ENCODE measurements at regions not wholly inside any gene's neighbourhood (a gene's known extent, or its start where the extent isn't known, plus 50 kb on each side); places are given as distances from the start of the nearest gene placed in this dataset.
"Not testable (repeated sequence)": the region's sequence is repeated elsewhere in the genome, so short reads cannot be mapped to it uniquely, and the experiment has no call there.

DNA sequence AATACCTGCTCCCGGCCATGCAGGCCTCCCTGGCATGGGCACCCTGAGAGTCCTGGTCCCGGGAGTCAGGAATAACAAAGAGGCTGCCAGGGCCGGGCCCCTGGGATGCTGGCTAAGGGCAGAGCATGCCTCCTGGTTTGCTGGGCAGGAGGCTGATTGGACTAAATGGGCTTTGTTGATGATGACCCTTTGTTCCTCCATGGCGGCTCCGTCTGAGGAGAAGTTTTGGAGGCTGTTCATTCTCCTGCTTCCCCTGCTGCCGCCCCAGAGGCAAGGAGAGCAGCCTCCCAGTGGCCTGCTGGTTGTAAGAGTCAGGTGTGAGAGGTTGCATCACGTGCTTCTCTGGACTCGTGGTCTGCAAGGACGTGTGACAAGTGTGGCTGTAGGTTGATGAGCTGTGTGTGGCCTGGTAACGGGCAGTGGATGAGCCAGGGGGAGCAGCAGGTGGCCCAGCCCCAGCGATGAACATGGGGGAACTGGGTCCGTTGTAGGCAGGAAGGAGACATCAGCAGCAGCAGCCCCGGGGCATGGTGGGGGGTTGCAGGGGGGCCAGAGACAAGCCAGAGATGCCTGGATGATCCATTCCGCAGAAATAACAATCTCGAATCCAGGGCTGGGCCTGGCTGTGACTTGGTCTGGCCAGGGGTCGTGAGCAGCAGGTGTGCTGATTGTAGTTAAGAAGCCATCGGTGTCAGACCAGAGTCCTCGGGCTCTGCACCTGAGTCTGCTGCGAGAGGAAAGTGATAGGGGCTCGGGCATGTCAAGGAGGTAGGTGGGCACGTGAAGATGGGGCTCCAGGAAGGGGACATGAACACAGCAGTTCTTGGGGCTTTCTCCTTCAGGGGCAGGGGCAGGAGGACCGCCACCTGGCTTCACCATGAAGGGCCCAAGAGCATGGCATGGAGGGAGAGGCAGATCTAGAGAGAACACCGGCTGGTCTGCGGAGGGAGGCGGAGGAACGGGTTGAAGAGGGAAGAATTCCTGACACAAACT, 101.4 kb downstream of the TNFRSF13B start:
- DNase-seq (ENCODE audit: low read depth) = no peak

DNA sequence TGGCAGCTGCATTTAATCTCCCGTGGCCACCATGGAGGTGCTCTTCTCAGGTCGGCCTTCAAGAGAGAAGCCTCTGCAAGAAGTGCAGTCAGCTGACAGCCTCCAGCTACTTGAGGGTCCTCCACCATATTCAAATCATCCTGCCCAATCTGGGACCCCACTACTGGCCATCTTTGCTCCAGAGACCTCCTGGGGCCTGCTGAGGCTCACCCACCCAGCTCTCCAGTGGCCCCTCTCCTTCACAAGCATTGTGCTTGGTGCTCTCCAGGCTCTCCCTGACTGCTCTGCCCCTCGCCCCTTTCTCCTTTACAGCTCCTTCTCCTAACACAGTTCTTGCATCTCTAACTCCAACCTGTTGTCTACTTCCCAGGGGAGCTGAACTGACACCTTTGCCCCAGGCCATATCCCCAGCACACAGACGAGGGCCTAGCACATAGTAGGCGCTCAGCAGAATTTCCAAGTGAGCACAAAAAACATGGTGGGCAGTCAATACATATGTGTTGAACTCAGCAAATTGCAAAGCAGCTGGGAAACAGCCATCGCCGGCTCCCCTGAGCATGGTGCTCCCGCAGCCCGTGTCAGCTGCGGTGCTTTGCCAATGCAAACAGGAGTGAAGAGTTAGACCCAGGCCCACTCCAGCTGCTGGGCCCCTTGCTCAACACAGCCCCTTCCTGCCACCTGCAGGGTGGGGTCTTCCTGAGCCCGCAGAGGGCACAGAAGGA, 102.2 kb downstream of the TNFRSF13B start:
- DNase-seq (ENCODE audit: low read depth) = not testable (repeated sequence)

DNA sequence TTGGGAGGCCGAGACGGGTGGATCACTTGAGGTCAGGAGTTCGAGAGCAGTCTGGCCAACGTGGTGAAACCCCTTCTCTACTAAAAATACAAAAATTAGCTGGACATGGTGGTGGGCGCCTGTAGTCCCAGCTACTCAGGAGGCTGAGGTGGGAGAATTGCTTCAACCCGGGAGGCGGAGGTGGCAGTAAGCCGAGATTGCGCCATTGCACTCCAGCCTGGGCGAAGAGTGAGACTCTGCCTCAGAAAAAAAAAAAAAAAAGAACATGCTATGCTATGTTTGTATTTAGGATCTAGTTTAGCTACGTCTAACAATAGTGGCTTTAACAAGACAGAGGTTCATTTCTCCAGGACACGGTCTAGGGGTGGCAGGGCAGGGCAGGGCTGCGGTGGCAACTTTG, 103.3 kb downstream of the TNFRSF13B start:
- not testable (repeated sequence) for DNase-seq (ENCODE audit: low read depth)

DNA sequence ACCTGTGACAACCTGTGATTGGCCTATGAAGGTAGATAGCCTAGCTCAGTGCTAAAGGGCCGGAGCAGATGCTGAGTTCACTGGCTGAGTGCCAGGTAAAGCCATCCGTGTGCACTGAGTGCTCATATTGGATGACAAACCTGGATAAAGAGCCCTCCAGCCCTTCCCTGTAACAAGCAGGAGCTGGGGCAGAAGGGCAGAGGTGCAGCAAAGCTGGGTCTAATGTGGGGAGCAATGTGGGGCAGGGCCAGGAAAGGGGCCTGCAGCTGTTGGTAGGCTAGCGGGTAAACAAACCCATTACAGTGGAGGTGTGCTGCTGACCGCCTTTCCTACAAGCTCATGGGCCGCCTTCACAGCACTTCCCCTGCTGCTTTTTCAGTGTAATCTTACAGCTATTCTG, 104.4 kb downstream of the TNFRSF13B start:
- not testable (repeated sequence) for DNase-seq (ENCODE audit: low read depth)

GRCh38 chr17:16866841-16867240, 105.1 kb downstream of the TNFRSF13B start:
- not testable (repeated sequence) for DNase-seq (ENCODE audit: low read depth)

GRCh38 chr17:16866436-16866835, 105.5 kb downstream of the TNFRSF13B start:
- no peak for DNase-seq (ENCODE audit: low read depth)

DNA sequence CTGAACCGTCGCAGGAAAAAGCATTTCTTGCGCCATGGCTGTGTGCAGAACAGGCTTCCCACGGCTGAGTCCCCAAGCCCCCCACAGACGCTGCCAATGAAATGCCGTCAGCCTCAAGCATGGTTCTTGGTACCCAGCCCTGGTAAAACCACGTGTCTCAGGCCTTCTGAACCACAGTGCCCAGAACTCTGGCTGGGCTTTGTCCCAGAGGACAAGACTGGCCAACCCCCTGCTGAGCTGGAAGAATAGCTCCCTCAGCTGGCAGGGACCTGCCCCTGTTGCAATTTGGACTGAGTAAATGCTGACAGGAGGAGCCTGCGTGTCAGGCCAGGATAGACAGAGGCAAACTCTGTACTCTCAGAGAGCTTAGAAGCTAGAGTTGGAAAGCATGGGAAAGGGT, 106.2 kb downstream of the TNFRSF13B start:
- not testable (repeated sequence) for DNase-seq (ENCODE audit: low read depth)

- DNase-seq (ENCODE audit: low read depth) = not testable (repeated sequence)
Measured at GRCh38 chr17:16865077-16865613, 106.8 kb downstream of the TNFRSF13B start.

DNA sequence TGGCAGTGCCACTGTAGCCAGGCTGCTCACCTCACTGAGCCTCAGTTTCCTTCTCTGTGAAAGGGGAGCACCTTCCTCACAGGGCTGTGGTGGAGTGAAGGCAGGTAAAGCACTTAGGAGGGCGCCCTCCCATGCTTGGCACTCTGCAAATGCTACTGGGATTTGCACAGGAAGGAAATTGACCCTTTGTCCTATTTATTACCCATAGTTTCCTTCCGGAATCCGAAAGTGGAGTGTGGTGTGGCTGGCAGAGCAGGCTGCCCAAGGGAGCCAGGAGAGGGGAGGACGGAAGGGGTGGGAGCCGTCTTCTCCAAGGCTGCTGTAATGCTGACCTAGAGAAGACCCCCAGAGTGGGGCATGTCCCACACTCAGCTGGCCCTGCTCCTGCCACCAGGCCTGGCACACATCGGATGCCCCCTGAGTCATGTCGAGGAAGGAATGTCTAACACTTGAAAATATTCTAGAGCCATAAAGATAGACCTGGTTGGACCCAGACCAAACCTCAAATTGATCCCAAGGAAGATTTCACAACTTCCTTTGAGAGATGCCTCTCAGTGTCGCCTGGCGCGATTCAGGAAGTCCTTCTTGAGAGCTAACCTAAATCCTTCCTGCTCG, 107.3 kb downstream of the TNFRSF13B start:
- not testable (repeated sequence) for DNase-seq (ENCODE audit: low read depth)

DNA sequence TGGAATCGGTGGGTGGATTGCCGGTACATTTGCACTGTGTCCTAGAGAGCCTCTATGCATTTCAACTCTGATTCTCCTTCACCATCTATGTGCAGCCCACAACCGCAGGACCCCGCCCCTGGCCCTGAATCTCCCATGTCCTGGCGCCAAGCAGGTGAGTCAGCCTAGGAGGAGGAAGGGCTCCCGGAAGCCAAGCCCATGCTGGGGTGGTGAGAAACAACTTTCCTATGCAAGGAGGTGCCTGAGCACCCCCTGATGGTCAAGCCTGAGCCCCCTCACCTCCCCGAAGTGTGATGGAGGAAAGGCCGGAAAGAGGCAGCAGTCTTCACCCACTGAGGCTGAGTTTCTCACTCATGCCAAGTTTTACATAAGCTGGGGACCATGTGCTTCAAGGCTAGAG, 110.8 kb downstream of the TNFRSF13B start:
- DNase-seq (ENCODE audit: low read depth) = not testable (repeated sequence)

DNA sequence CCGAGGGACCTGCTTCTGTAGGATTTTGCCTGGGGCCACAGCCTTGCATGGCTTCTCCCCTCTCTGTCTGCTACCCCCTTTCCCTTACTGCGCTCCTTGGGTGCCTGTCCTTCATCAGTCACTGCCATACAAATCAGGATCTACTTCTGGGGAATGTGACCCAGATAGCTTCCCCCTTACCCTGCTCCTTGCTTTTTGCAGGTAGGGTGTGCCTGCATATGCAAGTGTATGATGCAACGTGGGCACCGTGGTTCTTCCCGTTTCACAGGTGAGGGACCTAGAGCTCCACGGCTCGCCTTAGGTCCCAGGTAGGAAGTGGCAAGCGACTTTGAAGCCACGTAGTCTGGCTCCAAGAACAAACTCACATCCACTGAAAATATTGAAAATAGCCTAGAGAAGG, 111.5 kb downstream of the TNFRSF13B start:
- DNase-seq (ENCODE audit: low read depth) = not testable (repeated sequence)

DNA sequence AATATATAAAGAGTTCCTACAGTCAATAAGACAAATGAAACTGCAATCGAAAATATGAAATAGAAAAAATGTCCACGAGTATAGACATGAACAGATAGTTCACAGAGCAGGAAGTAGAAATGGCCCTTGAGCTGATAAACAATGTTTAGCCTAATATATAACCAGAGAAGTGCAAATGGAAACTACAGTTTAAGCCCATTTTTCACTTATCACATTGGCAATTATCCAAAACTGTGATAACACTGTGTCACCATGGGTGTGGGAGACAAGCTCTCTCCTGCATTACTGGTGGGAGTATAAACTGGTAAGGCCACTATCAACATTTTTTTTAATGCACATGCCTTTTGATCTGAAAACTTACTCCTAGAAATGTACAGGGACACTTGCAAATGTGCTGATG, 112.4 kb downstream of the TNFRSF13B start:
- DNase-seq (ENCODE audit: low read depth) = not testable (repeated sequence)

- not testable (repeated sequence) for DNase-seq (ENCODE audit: low read depth)
Measured at GRCh38 chr17:16857746-16858145, 114.2 kb downstream of the TNFRSF13B start.

GRCh38 chr17:16856846-16857245, 115.1 kb downstream of the TNFRSF13B start:
- not testable (repeated sequence) for DNase-seq (ENCODE audit: low read depth)

DNA sequence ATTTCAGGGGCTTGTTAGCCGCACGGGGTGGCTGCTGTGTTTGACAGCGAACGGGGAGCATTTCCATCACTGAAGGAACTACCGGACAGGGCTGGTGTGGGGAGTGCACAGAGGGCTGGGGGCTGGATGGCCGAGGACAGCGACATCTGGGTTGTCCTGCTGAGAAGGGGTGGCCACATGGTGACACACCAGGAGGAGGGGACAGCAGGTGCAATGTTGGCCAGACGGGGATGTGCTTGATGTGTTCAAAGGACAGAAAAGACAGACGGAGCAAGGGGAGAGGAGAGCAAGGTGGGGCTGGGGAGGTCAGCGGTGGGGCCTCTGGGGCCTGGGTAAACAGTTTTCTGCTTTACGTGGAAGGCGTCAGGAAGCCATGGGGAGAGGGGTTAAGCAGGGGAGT, 115.7 kb downstream of the TNFRSF13B start:
- DNase-seq (ENCODE audit: low read depth) = not testable (repeated sequence)

DNA sequence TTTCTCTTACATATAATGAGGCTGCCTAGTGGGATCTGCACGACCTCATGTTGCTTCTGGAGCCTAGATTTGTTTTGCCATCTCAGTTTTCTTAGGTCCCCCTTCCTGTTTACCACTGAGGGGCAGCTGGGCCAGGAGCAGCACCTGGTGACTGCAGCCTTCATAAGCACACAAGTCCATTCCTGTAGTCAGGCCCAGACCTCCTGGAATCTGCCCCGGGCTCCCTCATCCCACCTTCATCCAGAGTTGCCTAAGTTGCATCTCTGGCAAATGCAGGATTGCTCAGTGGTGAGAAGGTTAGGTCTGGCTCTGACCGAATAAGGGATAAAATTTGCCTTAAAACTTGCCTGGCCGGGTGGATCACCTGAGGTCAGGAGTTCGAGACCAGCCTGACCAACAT, 117.3 kb downstream of the TNFRSF13B start:
- DNase-seq (ENCODE audit: low read depth) = not testable (repeated sequence)

DNA sequence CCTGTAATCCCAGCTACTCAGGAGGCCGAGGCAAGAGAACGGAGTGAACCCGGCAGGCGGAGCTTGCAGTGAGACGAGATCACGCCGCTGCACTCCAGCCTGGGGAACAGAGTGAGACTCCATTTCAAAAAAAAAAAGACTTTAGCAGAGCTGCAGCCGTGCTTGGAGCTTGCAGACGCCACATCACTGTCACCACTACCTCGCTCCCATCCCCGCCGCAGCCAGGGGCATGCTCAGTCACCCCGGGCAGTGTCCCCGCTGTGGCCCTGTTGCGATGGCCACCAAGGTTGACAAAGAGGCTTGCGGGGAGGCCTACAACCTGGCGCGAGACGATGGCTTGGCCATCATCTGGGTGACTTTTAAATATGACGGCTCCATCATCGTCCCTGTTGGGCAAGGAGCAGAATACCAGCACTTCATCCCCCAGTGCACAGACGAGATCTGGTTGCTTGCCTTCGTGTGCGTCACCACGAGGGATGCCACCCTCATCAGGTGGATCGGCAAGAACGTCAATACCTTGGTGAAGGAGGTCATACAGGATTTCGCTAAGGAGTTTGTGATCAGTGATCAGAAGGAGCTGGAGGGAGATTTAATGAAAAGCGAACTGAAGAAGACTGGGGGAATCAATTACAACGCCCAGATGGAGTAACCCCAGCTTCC, 118.1 kb downstream of the TNFRSF13B start:
- DNase-seq (ENCODE audit: low read depth) = no peak

DNA sequence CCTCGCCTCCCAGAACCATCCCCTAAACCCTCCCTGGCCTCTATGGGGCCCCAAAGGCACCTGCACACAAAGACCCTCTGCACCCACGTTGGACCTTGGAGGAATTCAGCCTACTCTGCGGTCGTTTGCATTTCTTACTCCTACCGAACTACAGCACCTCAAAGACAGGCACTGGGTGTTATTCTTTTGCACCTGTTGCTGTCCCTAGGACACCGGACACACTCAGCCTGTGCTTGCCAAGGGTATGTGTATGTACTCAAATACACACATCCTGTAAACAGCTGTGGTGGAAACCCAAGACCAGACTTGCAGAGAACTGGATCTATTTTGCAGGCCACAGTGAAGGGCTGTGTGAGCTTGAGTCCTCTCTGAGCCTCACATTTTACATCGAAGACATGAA, 122.1 kb downstream of the TNFRSF13B start:
- not testable (repeated sequence) for DNase-seq (ENCODE audit: low read depth)

GRCh38 chr17:16848997-16849396, 122.9 kb downstream of the TNFRSF13B start:
- not testable (repeated sequence) for DNase-seq (ENCODE audit: low read depth)

GRCh38 chr17:16845098-16845497, 126.8 kb downstream of the TNFRSF13B start:
- not testable (repeated sequence) for DNase-seq (ENCODE audit: low read depth)

DNA sequence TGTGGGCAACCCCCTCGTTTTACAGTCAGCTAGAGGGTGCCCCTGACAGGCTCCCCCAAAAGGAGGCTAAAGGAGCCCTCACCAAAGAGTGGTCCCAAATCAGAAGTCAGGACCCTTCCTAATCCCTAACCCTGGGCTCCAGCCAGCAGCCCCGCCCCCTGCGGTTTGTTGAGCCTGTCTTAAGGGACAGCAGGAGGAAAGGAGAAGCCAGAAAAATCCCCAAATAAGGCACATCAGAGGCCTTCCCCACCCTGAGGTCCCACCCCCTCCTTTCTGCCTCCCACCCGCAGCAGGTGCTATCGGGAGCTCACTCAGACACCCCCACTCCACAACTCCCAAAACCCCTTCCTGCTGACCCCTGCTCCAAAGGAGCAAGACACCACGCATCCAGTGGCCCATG, 127.2 kb downstream of the TNFRSF13B start:
- not testable (repeated sequence) for DNase-seq (ENCODE audit: low read depth)

All from stimulated activated CD8-positive, alpha-beta memory T cell treated with anti-CD3 and anti-CD28 coated beads, Interleukin-7, amount 100 ng/mL, for 24 hours (primary cell).